ENCODE measurements at regions not wholly inside any gene's neighbourhood (a gene's known extent, or its start where the extent isn't known, plus 50 kb on each side); places are given as distances from the start of the nearest gene placed in this dataset.

DNA sequence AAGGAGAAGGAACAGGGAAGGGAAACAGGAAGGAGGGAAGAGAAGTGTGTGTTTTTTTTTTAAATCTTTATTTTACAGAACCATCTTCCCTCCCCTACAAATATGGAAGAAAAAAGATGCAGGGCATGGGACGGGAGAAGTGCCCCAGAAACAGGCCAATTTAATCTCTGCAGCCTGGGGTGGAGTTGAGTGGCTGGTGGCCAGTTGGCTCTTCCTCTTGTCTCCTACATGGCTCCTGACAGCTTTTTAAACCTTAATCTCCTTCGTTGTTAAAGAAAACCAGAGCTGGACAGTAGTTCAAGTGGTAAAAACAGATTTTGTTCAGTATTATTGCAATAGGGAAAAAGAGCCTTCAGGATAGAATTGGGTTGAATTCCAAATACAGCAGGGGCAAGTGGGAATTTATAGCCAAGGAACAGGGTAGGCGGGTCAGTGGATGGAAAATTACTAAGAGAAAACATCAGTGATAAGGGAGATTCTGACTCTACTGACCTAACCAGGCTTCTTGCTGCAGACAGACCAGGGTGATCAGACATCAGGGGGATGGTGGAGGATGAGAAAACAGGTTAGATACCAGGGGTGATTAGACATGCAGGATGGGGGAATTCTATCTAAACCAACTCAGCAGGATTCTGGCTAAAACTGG is 125.1 kb upstream of the CLINT1 start:
- TF ChIP-seq, protein P1, sequence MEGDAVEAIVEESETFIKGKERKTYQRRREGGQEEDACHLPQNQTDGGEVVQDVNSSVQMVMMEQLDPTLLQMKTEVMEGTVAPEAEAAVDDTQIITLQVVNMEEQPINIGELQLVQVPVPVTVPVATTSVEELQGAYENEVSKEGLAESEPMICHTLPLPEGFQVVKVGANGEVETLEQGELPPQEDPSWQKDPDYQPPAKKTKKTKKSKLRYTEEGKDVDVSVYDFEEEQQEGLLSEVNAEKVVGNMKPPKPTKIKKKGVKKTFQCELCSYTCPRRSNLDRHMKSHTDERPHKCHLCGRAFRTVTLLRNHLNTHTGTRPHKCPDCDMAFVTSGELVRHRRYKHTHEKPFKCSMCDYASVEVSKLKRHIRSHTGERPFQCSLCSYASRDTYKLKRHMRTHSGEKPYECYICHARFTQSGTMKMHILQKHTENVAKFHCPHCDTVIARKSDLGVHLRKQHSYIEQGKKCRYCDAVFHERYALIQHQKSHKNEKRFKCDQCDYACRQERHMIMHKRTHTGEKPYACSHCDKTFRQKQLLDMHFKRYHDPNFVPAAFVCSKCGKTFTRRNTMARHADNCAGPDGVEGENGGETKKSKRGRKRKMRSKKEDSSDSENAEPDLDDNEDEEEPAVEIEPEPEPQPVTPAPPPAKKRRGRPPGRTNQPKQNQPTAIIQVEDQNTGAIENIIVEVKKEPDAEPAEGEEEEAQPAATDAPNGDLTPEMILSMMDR (conservative IDR thresholded peaks at IDR 0.05): no peak
- no peak for TF ChIP-seq EZH2 (IDR thresholded peaks at IDR 0.05; ENCODE audit: low read depth)
